ENCODE measurements at regions not wholly inside any gene's neighbourhood (a gene's known extent, or its start where the extent isn't known, plus 50 kb on each side); places are given as distances from the start of the nearest gene placed in this dataset.

- no peak for DNase-seq (ENCODE audit: low read depth, low spot score)
Observed at GRCh38 chr3:120544361-120544760, 51.8 kb upstream of the NDUFB4 start.

GRCh38 chr3:120536642-120537041, 59.5 kb upstream of the NDUFB4 start:
- DNase-seq (ENCODE audit: low read depth, low spot score), result no peak

GRCh38 chr3:120532969-120533368, 63.2 kb upstream of the NDUFB4 start:
- DNase-seq (ENCODE audit: low read depth, low spot score), result no peak

- no peak for DNase-seq (ENCODE audit: low read depth, low spot score)
Observed at GRCh38 chr3:120528163-120528562, 68.0 kb upstream of the NDUFB4 start.

- DNase-seq (ENCODE audit: low read depth, low spot score), result peak; percentile 9
Observed at GRCh38 chr3:120526011-120526870, 69.9 kb upstream of the NDUFB4 start.

- DNase-seq (ENCODE audit: low read depth, low spot score), result peak; percentile 57
Observed at GRCh38 chr3:120524171-120524923, 71.8 kb upstream of the NDUFB4 start.

GRCh38 chr3:120516136-120516535, 65.3 kb upstream of the FSTL1 start:
- DNase-seq (ENCODE audit: low read depth, low spot score), result no peak

GRCh38 chr3:120512655-120513054, 61.9 kb upstream of the FSTL1 start:
- no peak for DNase-seq (ENCODE audit: low read depth, low spot score)

GRCh38 chr3:120506828-120507774, 56.3 kb upstream of the FSTL1 start:
- peak; percentile 58 for DNase-seq (ENCODE audit: low read depth, low spot score)

- peak; percentile 67 for DNase-seq (ENCODE audit: low read depth, low spot score)
Observed at GRCh38 chr3:120506076-120506827, 55.5 kb upstream of the FSTL1 start.

GRCh38 chr3:120503727-120504616, 53.2 kb upstream of the FSTL1 start:
- DNase-seq (ENCODE audit: low read depth, low spot score), result no peak

GRCh38 chr3:120502116-120502515, 51.3 kb upstream of the FSTL1 start:
- DNase-seq (ENCODE audit: low read depth, low spot score), result no peak
